Fibroblast of gingiva (primary cell): ENCODE measurements at regions not wholly inside any gene's neighbourhood (a gene's known extent, or its start where the extent isn't known, plus 50 kb on each side); places are given as distances from the start of the nearest gene placed in this dataset.
"Not testable (repeated sequence)": the region's sequence is repeated elsewhere in the genome, so short reads cannot be mapped to it uniquely, and the experiment has no call there.

Source experiments
- DNase-seq: peaks from one replicate; pipeline ENCODE4 v3.0.0-alpha.2; 2011; ENCODE audit warnings: low read depth

DNA sequence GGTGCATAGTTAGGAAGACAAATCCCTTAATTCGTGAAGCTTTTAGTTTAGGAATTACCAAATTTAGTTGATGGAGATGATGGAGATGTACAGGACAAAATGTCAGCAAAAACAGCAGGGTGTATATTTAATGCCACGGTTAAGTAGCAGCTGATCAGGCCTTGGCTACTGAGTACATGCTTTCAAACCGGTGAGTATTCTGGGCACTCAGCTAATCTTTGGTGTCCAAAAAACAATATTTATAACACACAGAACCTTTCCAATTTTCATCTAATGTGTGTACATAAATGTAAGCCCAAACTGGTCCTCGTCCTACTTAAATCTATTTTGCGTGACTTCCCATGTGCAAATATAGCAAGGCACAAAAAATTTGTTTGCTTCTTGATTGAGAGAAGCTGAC lies 703.4 kb upstream of the LINC00305 start:
- DNase-seq: no peak

DNA sequence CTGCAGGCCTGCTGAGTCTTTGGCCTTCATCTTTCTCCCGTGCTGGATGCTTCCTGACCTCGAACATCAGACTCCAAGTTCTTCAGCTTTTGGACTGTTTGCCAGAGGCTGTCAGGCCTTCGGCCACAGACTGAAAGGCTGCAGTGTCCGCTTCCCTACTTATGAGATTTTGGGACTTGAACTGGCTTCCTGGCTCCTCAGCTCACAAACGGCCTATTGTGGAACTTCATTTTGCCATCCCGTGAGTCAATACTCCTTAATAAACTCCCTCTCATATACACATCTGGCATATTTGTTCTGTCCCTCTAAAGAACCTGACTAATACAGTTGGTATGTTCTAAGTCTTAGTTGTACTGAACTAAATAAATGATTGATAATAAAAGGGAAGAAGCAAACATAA lies 702.8 kb upstream of the LINC00305 start:
- no peak for DNase-seq

- DNase-seq: no peak
Measured at GRCh38 chr18:64850791-64851190, 701.9 kb upstream of the LINC00305 start.

GRCh38 chr18:64840911-64841701 lies 692.2 kb upstream of the LINC00305 start:
- DNase-seq: no peak

DNA sequence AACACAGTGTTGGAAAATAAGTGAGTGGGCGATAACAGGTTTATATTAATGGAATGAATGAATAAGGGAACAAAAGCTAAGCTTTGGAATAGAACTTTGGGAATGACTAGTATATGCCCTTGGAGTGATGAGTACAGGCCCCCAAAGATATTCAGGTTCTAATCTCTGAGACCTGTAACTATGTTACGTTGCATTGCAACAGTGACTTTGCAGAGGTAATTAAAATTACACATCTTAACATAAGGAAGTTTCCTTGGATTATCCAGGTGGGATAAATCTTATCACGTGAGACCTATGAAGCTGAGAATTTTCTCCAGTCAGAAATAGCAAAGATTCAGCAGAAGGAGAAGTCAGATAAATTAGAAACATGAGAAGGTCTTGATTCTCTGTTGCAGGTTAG lies 661.5 kb upstream of the LINC00305 start:
- no peak for DNase-seq

GRCh38 chr18:64809801-64810200 lies 660.9 kb upstream of the LINC00305 start:
- no peak for DNase-seq

DNA sequence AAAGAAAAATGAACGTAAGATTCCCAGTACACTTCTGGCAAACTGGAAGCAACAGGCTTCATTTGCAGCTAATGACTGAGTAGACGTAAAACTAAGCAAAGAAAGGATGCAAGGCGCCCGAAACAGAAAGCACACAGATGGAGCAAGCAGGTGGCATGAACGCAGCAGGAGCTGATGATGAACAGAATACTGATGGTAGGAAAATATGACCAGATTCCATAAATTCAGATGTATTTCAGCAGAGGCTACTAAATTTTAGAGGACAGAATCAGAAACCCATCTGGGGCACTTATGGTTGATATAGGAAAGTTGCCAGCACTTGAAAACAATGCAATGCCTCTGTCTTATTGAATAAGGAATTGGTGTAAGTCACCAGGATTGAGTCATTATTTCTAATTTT lies 658.7 kb upstream of the LINC00305 start:
- no peak for DNase-seq

DNA sequence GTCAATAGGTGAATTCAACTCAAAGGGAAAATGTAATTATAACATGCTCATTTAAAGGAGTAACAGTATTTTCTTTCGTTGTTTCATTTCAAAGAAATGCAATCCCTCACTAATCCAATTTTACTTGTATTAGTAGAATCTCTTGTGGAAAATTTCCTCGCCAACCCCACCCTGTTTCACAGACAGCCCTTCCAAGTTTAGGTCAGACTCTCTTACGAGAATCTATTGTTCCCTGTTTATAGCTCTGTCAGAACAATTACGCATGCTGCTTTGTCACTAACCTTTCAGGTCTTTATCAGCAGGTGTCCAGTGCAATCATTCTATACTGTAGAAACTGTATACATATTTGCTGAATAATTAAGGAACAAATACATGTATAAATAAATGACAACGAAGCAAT lies 657.8 kb upstream of the LINC00305 start:
- DNase-seq: no peak

DNA sequence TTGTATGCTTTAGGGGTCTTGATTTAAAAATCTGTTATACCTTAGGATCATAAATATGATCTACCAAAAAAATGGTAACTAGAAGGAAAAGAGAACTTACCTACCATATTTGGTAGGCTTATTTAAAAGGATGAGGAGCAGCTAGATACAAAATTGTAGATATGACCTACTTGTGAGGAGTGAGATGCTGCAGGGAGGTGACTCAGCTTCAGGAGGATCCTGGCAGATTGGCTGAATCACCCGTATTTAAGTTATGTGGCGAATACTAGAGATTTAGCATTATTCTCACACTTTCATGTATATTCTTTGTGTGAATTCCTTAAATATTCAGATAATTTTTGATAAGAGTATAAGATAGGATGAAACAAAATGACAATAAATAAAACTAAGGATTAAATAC lies 657.3 kb upstream of the LINC00305 start:
- DNase-seq: no peak

- DNase-seq: no peak
Measured at GRCh38 chr18:64803471-64803870, 654.6 kb upstream of the LINC00305 start.

GRCh38 chr18:64800151-64800550 lies 651.3 kb upstream of the LINC00305 start:
- DNase-seq: no peak

GRCh38 chr18:64799376-64799775 lies 650.5 kb upstream of the LINC00305 start:
- no peak for DNase-seq

DNA sequence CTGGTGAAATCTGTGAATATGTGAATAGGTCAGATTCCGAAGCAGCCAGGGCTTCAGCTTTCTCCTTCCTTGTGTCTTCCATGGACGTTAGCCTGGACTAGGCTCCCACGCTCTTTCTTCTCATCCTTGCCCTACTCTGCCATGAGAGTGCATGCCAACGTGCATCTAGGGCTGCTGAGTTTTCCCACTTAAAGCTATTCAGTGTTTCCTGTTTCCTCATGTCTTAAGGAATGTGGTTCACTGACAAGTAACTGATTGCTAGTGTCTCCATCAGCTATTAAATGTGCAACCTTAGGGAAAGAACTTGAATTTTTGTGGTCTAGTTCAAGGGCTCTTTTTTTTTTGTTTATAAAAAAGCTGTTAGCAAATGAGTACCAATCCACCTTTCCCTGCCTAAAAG lies 642.3 kb upstream of the LINC00305 start:
- DNase-seq: no peak

DNA sequence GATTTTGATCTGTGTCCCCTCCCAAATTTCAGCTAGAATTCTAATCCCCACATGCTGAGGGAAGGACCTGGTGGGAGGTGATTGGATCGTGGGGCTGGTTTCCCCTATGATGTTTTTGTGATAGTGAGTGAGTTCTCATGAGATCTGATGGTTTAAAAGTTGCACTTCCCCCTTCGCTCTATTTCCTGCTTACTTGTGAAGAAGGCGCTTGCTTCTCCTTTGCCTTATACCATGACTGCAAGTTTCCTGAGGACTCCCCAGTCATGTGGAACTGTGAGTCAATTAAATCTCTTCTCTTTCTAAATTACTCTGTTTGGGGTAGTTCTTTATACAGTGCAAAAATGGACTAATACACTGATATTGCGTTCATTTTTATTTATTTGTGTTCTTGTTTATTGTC lies 636.8 kb upstream of the LINC00305 start:
- DNase-seq: no peak

- DNase-seq: no peak
Measured at GRCh38 chr18:64777556-64777955, 628.7 kb upstream of the LINC00305 start.

DNA sequence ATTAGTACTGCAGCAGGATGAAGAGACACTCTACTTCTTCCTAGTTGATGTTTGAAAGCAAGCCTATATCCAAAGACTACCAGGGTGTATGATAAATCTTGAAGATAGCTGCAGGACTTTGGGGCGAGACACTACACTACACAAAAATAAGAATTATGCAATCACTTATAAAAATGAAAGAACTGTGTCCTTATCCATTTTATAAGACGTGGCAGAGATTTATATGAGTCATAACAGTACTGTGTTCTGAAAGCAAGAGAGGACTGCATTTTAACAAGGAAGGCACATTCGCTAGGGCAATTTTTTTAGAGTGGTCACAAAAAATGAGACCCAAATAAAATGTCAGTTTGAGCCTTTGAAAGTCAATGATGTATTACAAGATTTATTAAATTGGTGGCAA lies 617.0 kb upstream of the LINC00305 start:
- DNase-seq: no peak

- DNase-seq: no peak
Measured at GRCh38 chr18:64752707-64753106, 603.8 kb upstream of the LINC00305 start.

GRCh38 chr18:64749884-64750283 lies 601.0 kb upstream of the LINC00305 start:
- no peak for DNase-seq

- DNase-seq: no peak
Measured at GRCh38 chr18:64747803-64748202, 598.9 kb upstream of the LINC00305 start.

- DNase-seq: no peak
Measured at GRCh38 chr18:64742898-64743297, 594.0 kb upstream of the LINC00305 start.

GRCh38 chr18:64734063-64734462 lies 585.2 kb upstream of the LINC00305 start:
- no peak for DNase-seq

DNA sequence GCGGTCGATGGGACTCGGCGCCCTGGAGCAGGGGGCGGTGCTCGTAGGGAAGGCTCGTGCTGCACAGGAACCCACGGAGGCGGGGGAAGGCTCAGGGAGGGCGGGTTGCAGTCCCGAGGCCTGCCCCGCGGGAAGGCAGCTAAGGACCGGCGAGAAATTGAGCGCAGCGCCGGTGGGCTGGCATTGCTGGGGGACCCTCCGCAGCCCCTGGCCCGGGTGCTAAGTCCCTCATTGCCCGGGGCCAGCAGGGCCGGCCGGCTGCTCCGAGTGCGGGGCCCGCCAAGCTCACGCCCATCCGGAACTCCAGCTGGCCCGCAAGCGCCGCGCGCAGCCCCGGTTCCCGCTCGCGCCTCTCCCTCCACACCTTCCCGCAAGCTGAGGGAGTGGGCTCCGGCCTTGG lies 576.8 kb upstream of the LINC00305 start:
- not testable (repeated sequence) for DNase-seq

GRCh38 chr18:64720781-64721464 lies 572.0 kb upstream of the LINC00305 start:
- DNase-seq: no peak

DNA sequence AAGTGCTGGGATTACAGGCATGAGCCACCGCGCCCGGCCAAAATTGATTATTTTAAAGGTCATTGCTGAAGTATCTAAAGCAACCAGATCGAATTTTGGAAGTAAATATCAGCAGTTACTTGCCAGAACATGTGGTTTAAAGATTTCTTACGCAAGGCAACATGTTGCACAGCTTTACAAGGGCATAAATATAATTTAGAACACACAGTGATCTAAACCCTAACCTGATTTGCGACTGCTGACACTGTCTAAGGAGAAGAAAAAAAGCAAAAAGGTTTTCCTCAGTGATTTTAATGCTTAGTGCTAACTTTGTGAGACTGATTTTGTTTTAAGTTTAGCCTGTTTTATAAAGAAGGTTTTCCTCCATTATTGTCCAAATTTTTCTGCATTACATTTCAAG lies 569.9 kb upstream of the LINC00305 start:
- no peak for DNase-seq
